ENCODE measurements at regions not wholly inside any gene's neighbourhood (a gene's known extent, or its start where the extent isn't known, plus 50 kb on each side); places are given as distances from the start of the nearest gene placed in this dataset.
"Not testable (repeated sequence)": the region's sequence is repeated elsewhere in the genome, so short reads cannot be mapped to it uniquely, and the experiment has no call there.

DNA sequence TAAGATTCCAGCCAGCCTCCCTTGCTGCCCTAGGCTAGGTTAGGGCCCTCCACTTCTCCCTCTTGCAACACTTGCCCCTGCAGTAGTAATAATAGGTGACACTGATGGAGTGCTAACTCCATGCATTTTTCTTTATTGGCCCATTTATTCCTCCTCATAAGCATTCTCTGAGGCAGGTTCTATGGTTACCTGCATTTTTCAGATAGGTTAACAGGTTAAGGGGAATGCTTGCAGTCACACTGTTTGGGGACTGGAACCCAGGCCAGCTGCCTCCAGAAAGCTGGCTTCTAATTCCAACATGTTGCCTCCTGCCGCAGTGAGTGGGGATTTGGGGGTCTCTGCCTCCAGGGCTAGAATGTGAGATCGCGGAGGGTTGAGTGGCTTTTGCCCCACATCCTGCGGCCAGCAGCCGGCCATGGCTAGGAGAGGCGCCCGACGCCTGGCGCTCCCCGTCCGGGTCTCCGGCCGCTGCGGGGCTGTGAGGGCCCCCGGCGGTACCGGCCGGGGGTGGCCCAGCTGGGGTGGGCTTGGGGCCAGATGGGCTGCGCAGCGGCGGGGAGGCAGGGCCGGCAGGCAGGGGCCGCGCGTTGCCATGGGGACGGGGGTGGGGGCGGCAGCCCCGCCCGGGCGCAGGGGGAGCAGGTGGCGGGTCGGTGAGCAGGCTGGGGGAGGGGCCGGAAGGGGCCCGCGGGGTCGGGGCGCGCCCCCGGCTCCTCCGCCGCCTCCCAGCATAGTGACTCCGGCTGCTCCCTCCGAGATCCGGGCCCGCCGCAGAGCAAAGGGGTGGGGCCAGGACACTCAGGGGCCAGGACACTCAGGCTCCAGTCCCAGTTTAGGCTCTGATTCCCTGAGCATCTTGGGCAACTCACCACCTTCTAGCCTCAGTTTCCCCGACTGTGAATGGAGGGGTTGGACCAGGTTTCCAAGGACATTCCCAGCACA is 68.4 kb upstream of the SSBP3 start:
- Histone ChIP-seq H3K4me3 (peak overlapping the region; percentile 15 to 62), H3K9me3 (no peaks in the 10 kb centered on the region), H3K4me1 (peaks cover 0 to 26% (median 10%) of the 10 kb centered on the region in 3 donors), H3K27ac (peak overlapping the region in 2 of 4 donors; percentile 54 to 64), H3K36me3 (no peaks in the 10 kb centered on the region), H3K27me3 (no peaks in the 10 kb centered on the region)
- peak; percentile 73 for ATAC-seq
- WGBS, 2 donors (ENCODE audit: low coverage in 1 of 2), result 0% methylated on average over 1 to 7 of the region's 47 CpGs
- TF ChIP-seq POLR2A (IDR thresholded peaks at IDR 0.05), result no peak
- TF ChIP-seq EP300 (IDR thresholded peaks at IDR 0.05), result no peak
- no peak for TF ChIP-seq POLR2AphosphoS5 (IDR thresholded peaks at IDR 0.05)
- TF ChIP-seq, protein P1, sequence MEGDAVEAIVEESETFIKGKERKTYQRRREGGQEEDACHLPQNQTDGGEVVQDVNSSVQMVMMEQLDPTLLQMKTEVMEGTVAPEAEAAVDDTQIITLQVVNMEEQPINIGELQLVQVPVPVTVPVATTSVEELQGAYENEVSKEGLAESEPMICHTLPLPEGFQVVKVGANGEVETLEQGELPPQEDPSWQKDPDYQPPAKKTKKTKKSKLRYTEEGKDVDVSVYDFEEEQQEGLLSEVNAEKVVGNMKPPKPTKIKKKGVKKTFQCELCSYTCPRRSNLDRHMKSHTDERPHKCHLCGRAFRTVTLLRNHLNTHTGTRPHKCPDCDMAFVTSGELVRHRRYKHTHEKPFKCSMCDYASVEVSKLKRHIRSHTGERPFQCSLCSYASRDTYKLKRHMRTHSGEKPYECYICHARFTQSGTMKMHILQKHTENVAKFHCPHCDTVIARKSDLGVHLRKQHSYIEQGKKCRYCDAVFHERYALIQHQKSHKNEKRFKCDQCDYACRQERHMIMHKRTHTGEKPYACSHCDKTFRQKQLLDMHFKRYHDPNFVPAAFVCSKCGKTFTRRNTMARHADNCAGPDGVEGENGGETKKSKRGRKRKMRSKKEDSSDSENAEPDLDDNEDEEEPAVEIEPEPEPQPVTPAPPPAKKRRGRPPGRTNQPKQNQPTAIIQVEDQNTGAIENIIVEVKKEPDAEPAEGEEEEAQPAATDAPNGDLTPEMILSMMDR (IDR thresholded peaks at IDR 0.05), result no peak

DNA sequence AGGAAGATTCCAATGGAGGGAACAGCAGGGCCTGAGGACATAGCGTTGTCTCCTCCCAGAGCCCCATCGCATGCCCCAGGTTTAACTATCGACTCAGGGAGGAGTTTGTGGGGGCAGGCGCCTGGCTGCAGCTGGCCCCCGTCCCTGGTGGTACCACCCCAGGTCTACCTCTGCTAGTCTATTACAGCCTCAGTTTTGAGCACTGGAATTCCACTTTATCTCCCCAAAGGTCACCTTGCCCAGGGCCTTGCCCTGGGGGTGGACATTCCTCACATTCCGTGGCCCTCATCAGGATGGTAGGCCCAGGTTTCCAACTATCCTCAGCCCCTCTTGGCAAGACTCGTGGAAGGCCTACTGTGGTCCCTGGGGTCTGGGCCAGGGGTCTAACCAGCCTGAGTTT is 65.4 kb upstream of the SSBP3 start:
- no peak overlapping the region for H3K27ac ChIP-seq
- H3K36me3 ChIP-seq, result no peaks in the 10 kb centered on the region
- TF ChIP-seq, protein P1 (IDR thresholded peaks at IDR 0.05), result no peak
- no peak for TF ChIP-seq POLR2A (IDR thresholded peaks at IDR 0.05)
- H3K4me3 ChIP-seq, result no peak overlapping the region
- no peaks in the 10 kb centered on the region for H3K27me3 ChIP-seq
- H3K9me3 ChIP-seq, result no peaks in the 10 kb centered on the region
- WGBS, 2 donors (ENCODE audit: low coverage in 1 of 2), result 71 to 100% methylated on average over 1 of the region's 7 CpGs
- peaks cover 0 to 25% (median 10%) of the 10 kb centered on the region in 3 donors for H3K4me1 ChIP-seq
- no peak for ATAC-seq

DNA sequence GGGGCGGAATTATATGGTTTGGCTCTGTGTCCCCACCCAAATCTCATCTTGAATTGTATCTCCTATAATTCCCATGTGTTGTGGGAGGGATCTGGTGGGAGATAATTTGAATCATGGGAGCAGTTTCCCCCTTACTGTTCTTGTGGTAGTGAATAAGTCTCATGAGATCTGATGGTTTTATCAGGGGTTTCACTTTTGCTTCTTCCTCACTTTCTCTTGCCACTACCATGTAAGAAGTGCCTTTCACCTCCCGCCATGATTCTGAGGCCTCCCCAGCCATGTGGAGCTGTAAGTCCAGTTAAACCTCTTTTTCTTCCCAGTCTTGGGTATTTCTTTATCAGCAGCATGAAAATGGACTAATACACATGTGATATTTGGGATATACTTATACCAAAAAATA is 63.2 kb upstream of the SSBP3 start:
- peaks cover 0 to 17% (median 9%) of the 10 kb centered on the region in 3 donors for H3K4me1 ChIP-seq
- 91 to 95% methylated on average over 2 of the region's 2 CpGs for WGBS, 2 donors (ENCODE audit: low coverage in 1 of 2)
- H3K27me3 ChIP-seq, H3K27ac ChIP-seq, H3K36me3 ChIP-seq, ATAC-seq, H3K4me3 ChIP-seq, H3K9me3 ChIP-seq: not testable (repeated sequence)

DNA sequence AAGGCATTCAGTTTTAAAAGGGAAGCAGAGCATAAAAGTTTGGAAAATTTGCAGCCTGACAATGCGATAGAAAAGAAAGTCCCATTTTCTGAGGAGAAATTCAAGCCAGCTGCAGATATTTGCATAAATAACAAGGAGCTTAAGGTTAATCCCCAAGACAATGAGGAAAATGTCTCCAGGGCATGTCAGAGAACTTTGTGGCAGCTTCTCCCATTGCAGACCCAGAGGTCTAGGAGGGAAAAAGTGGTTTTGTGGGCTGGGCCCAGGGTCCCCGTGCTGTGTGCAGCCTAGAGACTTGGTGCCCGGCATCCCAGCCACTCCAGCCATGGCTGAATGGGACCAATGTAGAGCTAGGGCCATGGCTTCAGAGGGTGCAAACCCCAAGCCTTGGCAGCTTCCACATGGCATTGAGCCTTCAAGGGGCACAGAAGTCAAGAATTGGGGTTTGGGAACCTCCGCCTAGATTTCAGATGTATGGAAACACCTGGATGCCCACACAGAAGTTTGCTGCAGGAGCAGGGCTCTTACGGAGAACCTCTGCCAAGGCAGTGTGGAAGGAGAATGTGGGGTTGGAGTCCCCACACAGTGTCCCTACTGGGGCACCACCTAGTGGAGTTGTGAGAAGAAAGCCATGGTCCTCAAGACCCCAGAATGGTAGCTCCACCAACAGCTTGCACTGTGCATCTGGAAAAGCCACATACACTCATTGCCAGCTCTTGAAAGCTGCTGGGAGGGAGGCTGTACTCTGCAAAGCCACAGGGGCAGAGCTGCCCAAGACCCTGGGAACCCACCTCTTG is 62.3 kb upstream of the SSBP3 start:
- not testable (repeated sequence) for H3K9me3 ChIP-seq, H3K27me3 ChIP-seq, H3K27ac ChIP-seq, ATAC-seq, H3K4me3 ChIP-seq, H3K36me3 ChIP-seq
- 100% methylated on average over 1 to 2 of the region's 5 CpGs for WGBS, 2 donors (ENCODE audit: low coverage in 1 of 2)
- peaks cover 0 to 22% (median 9%) of the 10 kb centered on the region in 3 donors for H3K4me1 ChIP-seq

DNA sequence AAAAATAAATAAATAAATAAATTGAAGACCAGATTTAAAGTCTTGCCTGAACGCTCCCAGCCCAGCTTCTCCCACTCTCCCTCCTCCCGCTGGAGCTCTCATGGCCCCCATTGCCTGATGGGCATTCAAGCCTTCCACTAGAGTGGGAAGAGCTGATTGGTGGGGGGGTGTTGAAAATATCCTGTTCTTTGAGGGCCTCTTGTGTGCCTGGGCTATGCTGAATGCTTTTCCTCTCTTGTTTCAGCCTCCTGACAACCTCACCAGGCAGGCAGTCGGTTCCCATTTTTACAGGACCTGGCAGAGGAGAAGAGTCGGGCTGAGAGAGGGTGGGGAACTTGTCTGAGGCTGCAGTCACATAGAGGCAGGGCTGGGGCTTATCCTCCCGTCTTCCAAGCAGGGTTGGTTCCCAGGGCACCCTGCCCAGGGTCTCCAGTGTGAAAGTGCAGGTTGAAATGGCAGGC is 59.2 kb upstream of the SSBP3 start:
- Histone ChIP-seq H3K4me1 (peaks cover 0 to 28% (median 9%) of the 10 kb centered on the region in 3 donors), H3K27me3 (no peaks in the 10 kb centered on the region), H3K27ac (no peak overlapping the region), H3K4me3 (no peak overlapping the region), H3K9me3 (no peaks in the 10 kb centered on the region), H3K36me3 (no peaks in the 10 kb centered on the region)
- no peak for TF ChIP-seq POLR2AphosphoS5 (IDR thresholded peaks at IDR 0.05)
- TF ChIP-seq, protein P1 (IDR thresholded peaks at IDR 0.05), result no peak
- TF ChIP-seq EP300 (IDR thresholded peaks at IDR 0.05), result no peak
- no peak for TF ChIP-seq POLR2A (IDR thresholded peaks at IDR 0.05)
- WGBS, 2 donors (ENCODE audit: low coverage in 1 of 2), result 23% methylated on average over 3 of the region's 5 CpGs; no CpG with 5 or more reads in 1 of the 2 donors
- no peak for ATAC-seq
